Gastroesophageal sphincter (tissue), 4 donors: ENCODE measurements at regions not wholly inside any gene's neighbourhood (a gene's known extent, or its start where the extent isn't known, plus 50 kb on each side); places are given as distances from the start of the nearest gene placed in this dataset.

Experiments used
- ATAC-seq: fragments of 150-250 bp; one replicate; pipeline ENCODE4 v1.9.1; 2016; ENCODE audit warnings: mild to moderate bottlenecking, moderate library complexity
- H3K27ac ChIP-seq, 4 donors: fragments of 200-600 bp; sonication (generic) in 3 of 4; 1 replicate in 3 of 4; 2 replicates in 1 of 4; pipeline ENCODE4 v1.5.1; 2016 to 2019
- H3K27me3 ChIP-seq: fragments of 200-600 bp; sonication (generic); one replicate; pipeline ENCODE4 v1.5.1; 2019
- H3K36me3 ChIP-seq, 2 donors: fragments of 200-600 bp; sonication (generic); one replicate each; pipeline ENCODE4 v1.5.1; 2019; ENCODE audit warnings: control low read depth in 1 of 2
- H3K4me1 ChIP-seq, 3 donors: fragments of 200-600 bp; sonication (generic); 1 replicate in 2 of 3; 2 replicates in 1 of 3; pipeline ENCODE4 v1.5.1; 2016 to 2019; ENCODE audit warnings: control low read depth in 2 of 3
- H3K4me3 ChIP-seq, 2 donors: fragments of 200-600 bp; sonication (generic); one replicate each; pipeline ENCODE4 v1.5.1; 2019; ENCODE audit warnings: mild to moderate bottlenecking in 1 of 2, moderate library complexity in 1 of 2
- H3K9me3 ChIP-seq, 3 donors: fragments of 200-600 bp; sonication (generic); one replicate each; pipeline ENCODE4 v1.5.1; 2017 to 2019; ENCODE audit warnings: control low read depth in 2 of 3
- CTCF ChIP-seq, 4 experiments: fragments of 200-600 bp in 2 of 4; fragments of 450-650 bp in 2 of 4; sonication (generic) in 1 of 4; IDR thresholded peaks; one replicate each; pipeline ENCODE4 v1.5.1; 2017 to 2019; ENCODE audit warnings: antibody characterized with exemption in 4 of 4, mild to moderate bottlenecking in 2 of 4, moderate library complexity in 2 of 4
- EP300 ChIP-seq: sonication (generic); formaldehyde crosslinking; IDR thresholded peaks from one replicate; pipeline ENCODE4 v1.6.1; 2017; ENCODE audit warnings: antibody characterized with exemption, mild to moderate bottlenecking
- POLR2A ChIP-seq, 2 donors: fragments of 450-650 bp; IDR thresholded peaks; one replicate each; pipeline ENCODE4 v1.6.1; 2017; ENCODE audit warnings: antibody characterized with exemption in 2 of 2, mild to moderate bottlenecking in 2 of 2, moderate library complexity in 1 of 2
- POLR2AphosphoS5 ChIP-seq: sonication (generic); formaldehyde crosslinking; IDR thresholded peaks from one replicate; pipeline ENCODE4 v1.6.1; 2017; ENCODE audit warnings: antibody characterized with exemption
- WGBS, 2 donors: methylation state at CpG; one replicate each; pipeline ENCODE4 v1.1.5; 2018; ENCODE audit warnings: low coverage in 1 of 2; 5-methylcytosine and 5-hydroxymethylcytosine counted together

GRCh38 chr2:149715005-149715592 lies 127.5 kb upstream of the MMADHC start:
- Histone ChIP-seq H3K4me3 (no peak overlapping the region), H3K27me3 (no peaks in the 10 kb centered on the region), H3K9me3 (no peaks in the 10 kb centered on the region), H3K27ac (no peak overlapping the region), H3K36me3 (no peaks in the 10 kb centered on the region), H3K4me1 (no peaks in the 10 kb centered on the region)
- ATAC-seq: no peak
- WGBS, 2 donors: 68 to 86% methylated on average over 3 of the region's 3 CpGs
- TF ChIP-seq POLR2AphosphoS5 (no peak), CTCF (IDR thresholded peaks at IDR 0.05) (peak in 2 of 4 experiments; percentile 16 to 45), POLR2A (IDR thresholded peaks at IDR 0.05) (no peak)

GRCh38 chr2:149709496-149710263 lies 122.1 kb upstream of the MMADHC start:
- H3K27ac ChIP-seq: no peak overlapping the region
- H3K36me3 ChIP-seq: no peaks in the 10 kb centered on the region
- no peak for TF ChIP-seq EP300
- TF ChIP-seq POLR2AphosphoS5: no peak
- TF ChIP-seq CTCF (IDR thresholded peaks at IDR 0.05): no peak
- TF ChIP-seq POLR2A (IDR thresholded peaks at IDR 0.05): no peak
- 51 to 68% methylated on average over 8 of the region's 8 CpGs for WGBS, 2 donors
- H3K27me3 ChIP-seq: no peaks in the 10 kb centered on the region
- no peaks in the 10 kb centered on the region for H3K4me1 ChIP-seq
- H3K4me3 ChIP-seq: no peak overlapping the region
- no peaks in the 10 kb centered on the region for H3K9me3 ChIP-seq
- no peak for ATAC-seq

DNA sequence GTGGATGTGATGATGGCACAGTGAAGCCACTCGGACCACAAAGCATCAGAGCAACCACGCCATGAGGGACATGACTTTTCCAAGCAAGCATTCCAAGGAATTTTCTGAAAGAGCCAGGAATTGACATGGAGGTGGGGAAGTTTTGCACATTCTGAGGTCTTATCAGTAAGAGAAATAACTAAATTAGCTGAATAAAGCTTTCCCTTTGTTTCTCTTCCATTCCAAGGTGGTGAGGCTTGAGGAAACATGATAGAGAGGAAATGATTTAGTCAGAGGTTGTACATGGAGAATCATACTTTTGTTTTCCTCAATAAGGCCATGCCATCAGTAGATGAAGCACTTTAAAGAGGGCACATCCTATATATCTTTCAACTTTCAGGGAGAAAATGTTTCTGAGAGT lies 115.7 kb upstream of the MMADHC start:
- 100% methylated on average over 2 of the region's 2 CpGs; no CpG with 5 or more reads in 1 of the 2 donors for WGBS, 2 donors
- Histone ChIP-seq H3K4me3 (no peak overlapping the region), H3K27me3 (no peaks in the 10 kb centered on the region), H3K9me3 (no peaks in the 10 kb centered on the region), H3K4me1 (no peaks in the 10 kb centered on the region), H3K36me3 (no peaks in the 10 kb centered on the region), H3K27ac (no peak overlapping the region)
- TF ChIP-seq POLR2A (IDR thresholded peaks at IDR 0.05): no peak
- no peak for TF ChIP-seq CTCF (IDR thresholded peaks at IDR 0.05)
- TF ChIP-seq POLR2AphosphoS5: no peak
- TF ChIP-seq EP300: no peak
- ATAC-seq: no peak

GRCh38 chr2:149702571-149702970 lies 115.0 kb upstream of the MMADHC start:
- Histone ChIP-seq H3K27me3 (no peaks in the 10 kb centered on the region), H3K27ac (no peak overlapping the region), H3K4me1 (no peaks in the 10 kb centered on the region), H3K4me3 (no peak overlapping the region), H3K36me3 (no peaks in the 10 kb centered on the region), H3K9me3 (no peaks in the 10 kb centered on the region)
- TF ChIP-seq CTCF (IDR thresholded peaks at IDR 0.05) (no peak), POLR2AphosphoS5 (no peak), EP300 (no peak), POLR2A (IDR thresholded peaks at IDR 0.05) (no peak)
- no peak for ATAC-seq
- WGBS, 2 donors: 70 to 90% methylated on average over 2 of the region's 4 CpGs

DNA sequence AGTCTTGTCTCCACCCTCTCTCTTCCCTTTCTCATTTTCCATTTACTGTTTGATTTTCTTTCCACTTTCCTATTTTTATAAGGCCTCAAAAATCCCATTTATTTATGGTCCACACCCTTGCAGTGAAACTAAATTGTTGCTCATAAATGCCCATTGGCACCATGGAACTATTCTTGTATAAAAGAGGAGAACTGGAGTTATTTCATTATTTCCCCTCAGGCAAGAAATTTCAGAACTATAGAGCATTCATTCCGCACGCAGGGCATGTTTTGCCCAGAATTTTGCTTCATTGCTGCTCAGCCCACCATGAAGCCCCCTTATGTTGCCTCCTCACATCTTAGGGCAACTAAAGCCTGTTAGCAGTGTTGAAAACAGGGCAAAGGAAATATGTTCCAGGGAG lies 113.7 kb upstream of the MMADHC start:
- H3K36me3 ChIP-seq: no peaks in the 10 kb centered on the region
- no peaks in the 10 kb centered on the region for H3K4me1 ChIP-seq
- no peaks in the 10 kb centered on the region for H3K9me3 ChIP-seq
- no peak overlapping the region for H3K27ac ChIP-seq
- TF ChIP-seq POLR2A (IDR thresholded peaks at IDR 0.05) (no peak), POLR2AphosphoS5 (no peak), CTCF (IDR thresholded peaks at IDR 0.05) (no peak), EP300 (no peak)
- 85% methylated on average over 2 of the region's 2 CpGs; no CpG with 5 or more reads in 1 of the 2 donors for WGBS, 2 donors
- H3K27me3 ChIP-seq: no peaks in the 10 kb centered on the region
- H3K4me3 ChIP-seq: no peak overlapping the region
- ATAC-seq: no peak
